Fibroblast of skin of back (primary cell): ENCODE measurements at regions not wholly inside any gene's neighbourhood (a gene's known extent, or its start where the extent isn't known, plus 50 kb on each side); places are given as distances from the start of the nearest gene placed in this dataset.
"Not testable (repeated sequence)": the region's sequence is repeated elsewhere in the genome, so short reads cannot be mapped to it uniquely, and the experiment has no call there.

Experiments used
- DNase-seq: peaks from one replicate; pipeline ENCODE4 v3.0.0-alpha.2; 2013

DNA sequence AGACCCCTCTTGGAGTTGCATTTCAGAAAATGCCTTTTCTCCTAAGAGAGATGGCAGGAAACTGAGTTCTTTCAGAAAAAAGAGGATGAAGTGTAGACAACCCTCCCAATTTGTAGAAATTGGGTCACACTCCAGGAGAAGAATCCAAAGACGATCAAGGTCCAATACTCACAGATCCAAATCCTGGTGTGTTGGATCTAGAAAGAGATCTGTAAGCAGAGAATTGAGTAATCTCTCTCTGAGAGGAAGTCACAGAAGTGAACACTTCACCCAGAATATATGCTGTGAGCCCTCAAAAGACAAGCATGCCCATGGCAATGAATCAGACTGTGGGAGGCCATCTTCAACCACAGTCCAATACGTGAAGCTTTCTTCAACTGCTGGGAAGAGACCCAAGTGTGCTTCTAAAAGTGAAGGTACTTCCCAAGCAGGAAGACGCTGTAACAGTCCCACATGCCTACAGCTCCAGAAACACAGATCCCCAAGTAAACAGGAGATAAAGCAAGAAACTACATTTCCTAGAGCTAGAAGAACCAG lies 182.7 kb downstream of the SMC2 start:
- DNase-seq: peak; percentile 60

- DNase-seq: no peak
These were observed 184.9 kb downstream of the SMC2 start for GRCh38 chr9:104278929-104279496.

GRCh38 chr9:104279535-104280177 lies 185.5 kb downstream of the SMC2 start:
- DNase-seq: peak; percentile 76

DNA sequence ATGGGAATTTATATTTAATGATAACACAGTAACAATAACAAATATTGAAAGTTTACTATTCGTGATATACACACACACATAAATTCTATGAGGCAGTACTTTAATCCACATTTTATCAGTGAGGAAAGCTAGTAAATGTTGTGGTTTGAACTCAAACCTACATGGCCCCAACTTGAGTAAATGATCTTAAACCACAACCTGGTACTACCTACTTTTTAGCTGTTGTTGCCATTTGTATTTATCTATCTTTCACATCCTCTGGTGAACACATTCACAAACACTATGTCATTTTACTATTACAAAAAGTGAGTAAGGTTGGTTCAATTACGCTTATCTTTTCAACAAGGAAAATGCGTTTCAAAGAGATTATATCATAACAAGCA lies 186.1 kb downstream of the SMC2 start:
- DNase-seq: no peak

DNA sequence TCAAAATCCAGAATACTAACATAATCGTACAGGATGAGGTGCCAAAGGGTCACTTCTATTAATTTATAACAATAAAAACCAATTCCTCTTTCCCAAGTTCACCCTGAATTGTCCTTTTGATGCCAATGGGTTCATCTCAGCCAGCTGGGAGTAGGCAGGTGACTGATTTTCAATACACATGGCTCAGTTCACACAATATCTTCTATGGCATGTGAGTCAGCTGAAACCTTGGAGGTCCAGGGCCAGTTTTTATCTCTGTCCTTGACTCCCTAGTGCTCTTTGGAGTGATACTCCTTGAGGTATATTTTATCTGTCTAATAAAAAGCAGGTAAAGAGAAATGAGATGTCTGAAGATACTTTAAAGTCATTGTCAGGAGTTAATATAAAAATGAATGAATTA lies 186.6 kb downstream of the SMC2 start:
- no peak for DNase-seq

GRCh38 chr9:104286187-104286586 lies 192.1 kb downstream of the SMC2 start:
- DNase-seq: no peak

DNA sequence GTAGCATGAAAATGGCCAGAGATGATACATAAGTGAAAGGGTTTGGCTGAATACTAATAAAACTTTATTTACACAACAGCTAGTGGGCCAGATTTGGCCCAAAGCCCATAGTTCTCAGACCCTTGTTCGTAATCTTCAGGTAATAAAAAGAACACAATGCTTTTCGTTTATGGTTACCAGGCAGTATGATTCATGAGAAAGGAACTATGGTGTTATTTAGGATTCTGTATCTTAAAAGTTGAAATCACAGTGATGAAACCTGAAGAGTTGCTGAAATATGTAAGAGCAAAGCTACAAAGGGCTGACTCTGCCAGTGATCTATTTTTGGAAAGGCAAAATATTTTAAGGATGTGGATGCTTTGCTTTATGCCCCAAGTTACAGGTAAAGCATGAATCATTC lies 192.7 kb downstream of the SMC2 start:
- DNase-seq: no peak

DNA sequence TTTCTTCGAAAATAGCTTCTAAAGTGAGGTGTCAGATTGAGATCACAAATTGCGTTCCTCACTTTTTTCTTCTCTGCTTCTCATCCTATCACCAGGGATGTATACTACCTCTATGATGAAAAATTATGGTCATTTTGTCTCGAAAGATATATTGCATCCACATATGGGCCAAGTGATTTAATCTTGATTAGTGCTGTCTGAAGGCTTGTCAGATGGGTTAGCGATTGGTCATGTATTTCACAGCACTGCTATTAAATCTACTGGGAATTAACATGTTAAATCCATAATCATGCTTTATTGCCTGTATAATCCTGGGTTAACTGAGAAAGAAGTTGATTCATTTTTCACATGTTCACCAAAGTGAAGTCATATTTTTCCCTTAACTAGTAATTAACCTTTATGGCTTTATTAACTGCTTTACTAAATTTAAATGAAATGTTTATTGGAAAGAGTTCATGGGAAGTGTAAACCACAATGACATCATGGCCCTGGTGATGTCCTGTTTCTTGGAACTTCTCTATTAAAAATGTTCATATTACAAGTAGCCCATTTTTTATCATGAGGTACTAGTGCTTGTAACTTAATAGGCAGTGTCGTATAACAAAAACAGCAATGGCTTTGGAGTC lies 193.3 kb downstream of the SMC2 start:
- DNase-seq: no peak

GRCh38 chr9:104293877-104294276 lies 199.8 kb downstream of the SMC2 start:
- no peak for DNase-seq

DNA sequence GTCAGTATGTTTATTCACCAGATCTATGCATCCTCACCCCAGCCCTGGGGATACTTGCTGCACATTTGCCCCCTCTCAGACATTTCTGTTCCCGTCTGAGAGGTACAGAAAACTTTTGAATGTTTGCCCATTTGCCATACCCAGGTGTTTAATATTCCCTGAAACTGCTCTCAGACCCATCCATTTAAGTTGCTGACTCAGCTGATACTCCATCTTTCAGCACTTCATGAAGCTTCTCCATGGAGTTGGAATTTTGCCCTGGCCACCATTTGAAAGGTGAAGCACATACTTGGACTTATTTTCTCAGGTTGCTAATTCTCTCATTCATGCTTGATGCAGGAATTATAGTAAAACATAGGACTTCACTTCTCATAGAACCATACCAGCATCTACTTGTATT lies 203.9 kb upstream of the OR13F1 start:
- no peak for DNase-seq

- no peak for DNase-seq
These were observed 202.3 kb upstream of the OR13F1 start for GRCh38 chr9:104301755-104302154.

DNA sequence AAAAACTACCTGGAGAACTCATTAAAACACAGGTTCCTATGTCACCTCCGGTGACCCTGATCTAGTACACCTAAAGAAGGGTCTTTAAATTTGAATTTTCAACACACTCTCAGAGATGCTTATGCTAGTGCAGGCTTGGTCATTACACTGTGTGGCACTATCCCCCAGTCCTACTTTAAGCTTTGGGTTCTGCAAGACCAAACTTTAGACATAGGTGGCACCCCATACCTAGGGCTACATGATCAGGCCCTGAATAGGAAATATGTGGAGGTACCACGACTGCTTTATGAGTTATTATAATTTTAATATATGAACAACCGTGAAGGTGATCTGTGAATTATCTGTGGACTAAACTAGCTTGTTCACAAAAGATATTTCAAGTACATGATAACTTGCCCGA lies 201.3 kb upstream of the OR13F1 start:
- DNase-seq: no peak

GRCh38 chr9:104304925-104305324 lies 199.1 kb upstream of the OR13F1 start:
- DNase-seq: no peak

- no peak for DNase-seq
These were observed 190.5 kb upstream of the OR13F1 start for GRCh38 chr9:104313396-104314110.

GRCh38 chr9:104316201-104317009 lies 187.7 kb upstream of the OR13F1 start:
- DNase-seq: not testable (repeated sequence)

DNA sequence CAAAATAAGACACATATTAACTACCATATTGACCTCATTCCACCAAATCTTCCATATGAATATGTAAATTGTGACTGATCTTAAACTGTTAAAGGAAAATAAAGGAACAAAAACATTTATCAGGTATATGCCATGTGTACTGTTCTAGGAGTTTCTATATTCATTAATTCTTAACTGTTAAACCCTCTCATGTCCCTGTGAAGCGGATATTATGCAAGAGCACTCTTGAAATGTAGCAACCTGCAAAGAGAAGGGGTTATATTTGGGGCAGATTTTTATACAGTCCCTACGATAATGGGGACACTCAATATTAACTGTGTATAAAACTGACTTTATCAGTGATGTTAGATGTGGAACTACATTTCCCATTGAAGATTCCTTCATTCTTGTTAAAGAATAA lies 184.9 kb upstream of the OR13F1 start:
- no peak for DNase-seq

DNA sequence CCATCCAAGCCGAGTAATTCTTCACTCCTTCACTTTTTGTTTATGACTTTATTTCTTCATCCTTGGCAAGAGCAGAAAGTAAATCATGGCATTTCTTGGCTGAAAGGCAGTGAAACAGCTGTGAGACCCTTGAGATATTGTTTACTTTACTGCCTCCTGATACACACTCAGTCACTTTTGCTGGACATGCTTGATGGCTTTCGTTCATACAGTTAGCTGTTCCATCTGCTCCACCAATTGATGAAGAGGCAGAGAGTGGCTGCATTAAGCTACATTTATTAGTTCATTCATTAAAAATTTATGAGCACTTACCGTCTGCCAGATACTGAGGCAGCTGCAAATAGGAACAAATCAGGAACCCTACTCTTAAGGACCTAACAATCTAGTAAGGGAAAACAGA lies 184.4 kb upstream of the OR13F1 start:
- no peak for DNase-seq

GRCh38 chr9:104322596-104322995 lies 181.5 kb upstream of the OR13F1 start:
- DNase-seq: no peak

- DNase-seq: not testable (repeated sequence)
These were observed 179.9 kb upstream of the OR13F1 start for GRCh38 chr9:104323967-104324694.

GRCh38 chr9:104326912-104327311 lies 177.2 kb upstream of the OR13F1 start:
- no peak for DNase-seq

DNA sequence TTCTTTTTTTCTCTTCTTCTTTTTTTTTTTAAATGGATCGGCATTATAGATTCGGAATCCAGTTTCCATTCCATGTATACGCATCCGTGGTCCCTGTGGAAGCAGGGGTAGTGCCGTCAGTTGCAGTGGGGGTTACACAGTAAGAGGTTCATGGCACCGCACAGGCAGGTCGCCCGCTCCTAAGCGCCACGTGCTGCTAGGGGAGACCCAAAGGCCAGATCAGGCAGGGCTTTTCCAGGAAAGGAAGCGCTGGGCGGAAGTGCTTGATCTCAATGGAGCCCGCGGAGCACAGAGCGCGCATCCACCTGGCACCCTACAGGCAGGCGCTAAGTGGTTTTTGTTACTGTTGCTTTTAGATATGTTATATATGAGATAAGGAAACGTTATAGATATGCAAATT lies 174.8 kb upstream of the OR13F1 start:
- no peak for DNase-seq

DNA sequence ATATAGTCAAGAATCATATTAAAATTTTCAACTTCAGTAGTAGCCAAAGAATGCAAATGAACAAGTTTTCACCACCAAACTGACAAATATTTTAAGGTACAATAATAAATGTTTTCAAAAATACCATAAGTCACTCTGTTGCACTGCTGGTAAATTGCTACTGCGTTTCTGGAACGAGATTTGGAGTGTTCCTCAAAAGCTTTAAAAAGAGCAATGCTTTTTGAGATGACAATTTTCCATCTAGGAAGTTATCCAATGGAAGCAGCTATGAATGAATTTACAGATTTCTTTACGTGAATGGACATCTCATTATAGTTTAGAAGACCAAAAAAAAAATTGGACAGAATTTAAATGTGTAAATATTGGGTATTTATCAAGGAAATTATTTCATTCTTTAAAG lies 173.2 kb upstream of the OR13F1 start:
- DNase-seq: no peak
